HUES6 (cell line): ENCODE measurements at regions not wholly inside any gene's neighbourhood (a gene's known extent, or its start where the extent isn't known, plus 50 kb on each side); places are given as distances from the start of the nearest gene placed in this dataset.

Experiments used
- H3K27ac ChIP-seq: 2 replicates; pipeline ENCODE4 v1.7.0; 2013; ENCODE audit warnings: low read depth, mild to moderate bottlenecking, low read length, inconsistent platforms
- H3K27me3 ChIP-seq: 2 replicates; pipeline ENCODE4 v1.6.1; 2013; ENCODE audit warnings: low read length; ENCODE audit not compliant: control insufficient read depth, insufficient read depth
- H3K36me3 ChIP-seq: 2 replicates; pipeline ENCODE4 v1.6.1; 2013; ENCODE audit warnings: low read length; ENCODE audit not compliant: control insufficient read depth, insufficient read depth
- H3K4me1 ChIP-seq: 2 replicates; pipeline ENCODE4 v1.6.1; 2013; ENCODE audit warnings: low read length; ENCODE audit not compliant: control insufficient read depth, insufficient read depth
- H3K4me3 ChIP-seq: 2 replicates; pipeline ENCODE4 v1.5.1; 2013; ENCODE audit warnings: low read depth, low read length
- H3K9ac ChIP-seq: one replicate; pipeline ENCODE4 v1.6.1; 2013; ENCODE audit warnings: mild to moderate bottlenecking, low read length
- H3K9me3 ChIP-seq: 2 replicates; pipeline ENCODE4 v1.6.1; 2013; ENCODE audit warnings: low read depth, low read length; ENCODE audit not compliant: control insufficient read depth, insufficient read depth

GRCh38 chr5:174664180-174664850, 60.1 kb upstream of the MSX2 start:
- Histone ChIP-seq H3K9ac (no peak overlapping the region), H3K36me3 (no peaks in the 10 kb centered on the region), H3K4me1 (peaks cover 8% of the 10 kb centered on the region; the same call in 1 of the 2 replicates), H3K9me3 (peaks cover 10% of the 10 kb centered on the region; the same call in 1 of the 2 replicates), H3K4me3 (no peak overlapping the region), H3K27me3 (no peaks in the 10 kb centered on the region), H3K27ac (no peak overlapping the region)

DNA sequence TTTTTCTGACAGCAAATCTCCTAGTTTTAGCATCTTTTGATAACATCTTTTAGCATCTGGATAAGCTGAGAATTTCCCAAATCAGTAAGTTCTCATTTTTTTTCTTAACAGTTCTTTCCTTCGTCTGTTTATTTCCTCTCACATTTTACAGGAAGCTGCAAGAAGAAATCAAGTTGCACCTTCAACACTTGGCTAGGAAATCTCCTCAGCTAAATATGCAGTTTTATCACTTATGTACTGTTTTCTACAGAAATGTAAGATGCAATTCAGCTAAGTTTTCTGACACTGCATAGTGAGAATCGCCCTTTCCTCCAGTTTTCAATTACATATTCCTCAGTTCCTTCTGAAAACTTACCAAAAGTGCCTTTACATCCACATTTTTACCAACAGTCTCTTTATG, 59.0 kb upstream of the MSX2 start:
- H3K4me1 ChIP-seq: peaks cover 8% of the 10 kb centered on the region; the same call in 1 of the 2 replicates
- H3K36me3 ChIP-seq: no peaks in the 10 kb centered on the region
- H3K27ac ChIP-seq: no peak overlapping the region
- no peak overlapping the region for H3K4me3 ChIP-seq
- no peak overlapping the region for H3K9ac ChIP-seq
- no peaks in the 10 kb centered on the region for H3K27me3 ChIP-seq
- peaks cover 10% of the 10 kb centered on the region; the same call in 1 of the 2 replicates for H3K9me3 ChIP-seq

DNA sequence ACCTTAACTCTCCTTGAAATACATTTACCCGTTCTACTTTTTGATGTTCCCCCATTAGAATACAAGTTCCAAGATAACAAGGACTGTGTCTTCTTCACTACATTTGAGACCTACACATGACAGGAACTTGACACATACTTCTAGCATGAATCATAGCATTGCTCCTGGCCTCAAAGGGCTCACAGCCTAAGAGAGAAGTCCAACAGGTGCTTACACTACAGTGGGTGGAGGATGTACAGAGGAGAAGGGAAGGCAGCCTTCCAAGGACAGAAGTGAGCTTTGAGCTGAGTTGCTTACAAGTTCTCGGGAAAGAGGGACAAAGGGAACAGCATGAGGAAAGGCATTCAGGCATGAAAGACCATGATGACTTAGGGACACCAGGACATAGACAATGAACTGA, 56.9 kb upstream of the MSX2 start:
- Histone ChIP-seq H3K36me3 (no peaks in the 10 kb centered on the region), H3K9ac (no peak overlapping the region), H3K4me3 (no peak overlapping the region), H3K9me3 (peaks cover 10% of the 10 kb centered on the region; the same call in 1 of the 2 replicates), H3K4me1 (peaks cover 12% of the 10 kb centered on the region; the same call in 1 of the 2 replicates), H3K27me3 (no peaks in the 10 kb centered on the region), H3K27ac (no peak overlapping the region)

DNA sequence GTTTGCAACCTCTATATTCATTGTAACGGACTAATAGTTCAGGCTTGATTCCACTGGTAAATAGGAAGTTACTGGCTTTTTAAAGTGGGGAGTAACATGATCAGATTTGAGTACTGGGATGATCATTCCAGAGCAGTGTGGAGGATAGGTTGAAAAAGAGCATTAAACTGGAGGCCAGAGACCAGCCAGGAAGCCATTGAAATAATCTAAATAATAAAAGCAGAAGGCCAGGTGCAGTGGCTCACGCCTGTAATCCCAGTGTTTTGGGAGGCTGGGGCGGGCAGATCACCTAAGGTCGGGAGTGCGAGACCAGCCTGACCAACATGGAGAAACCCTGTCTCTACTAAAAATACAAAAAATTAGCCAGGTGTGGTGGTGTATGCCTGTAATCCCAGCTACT, 56.0 kb upstream of the MSX2 start:
- Histone ChIP-seq H3K4me1 (peaks cover 12% of the 10 kb centered on the region; the same call in 1 of the 2 replicates), H3K36me3 (no peaks in the 10 kb centered on the region), H3K4me3 (no peak overlapping the region), H3K9me3 (peaks cover 10% of the 10 kb centered on the region; the same call in 1 of the 2 replicates), H3K27ac (no peak overlapping the region), H3K9ac (no peak overlapping the region), H3K27me3 (no peaks in the 10 kb centered on the region)
